ENCODE measurements at regions not wholly inside any gene's neighbourhood (a gene's known extent, or its start where the extent isn't known, plus 50 kb on each side); places are given as distances from the start of the nearest gene placed in this dataset.

- TF ChIP-seq PRDM15 (CRISPR knock-in tag; IDR thresholded peaks at IDR 0.05) (no peak), JUND (IDR thresholded peaks at IDR 0.05; ENCODE audit: low read depth, low read length) (no peak), POLR2AphosphoS2 (IDR thresholded peaks at IDR 0.05; ENCODE audit: low read depth, low read length) (no peak), TCF12 (IDR thresholded peaks at IDR 0.05; ENCODE audit: low read depth, low read length) (no peak), ZNF217 (IDR thresholded peaks at IDR 0.05) (no peak), TARDBP (IDR thresholded peaks at IDR 0.05; ENCODE audit: borderline replicate concordance) (no peak), GATAD2B (conservative IDR thresholded peaks at IDR 0.05; ENCODE audit: low read depth) (peak; percentile 41; the same call in 1 of the 2 replicates), BRCA1 (IDR thresholded peaks at IDR 0.05; ENCODE audit: low read depth, low read length) (no peak), DPF2 (IDR thresholded peaks at IDR 0.05) (peak; percentile 27; the same call in 1 of the 2 replicates), RAD21 (IDR thresholded peaks at IDR 0.05; ENCODE audit: insufficient read depth, low read depth, low read length) (peak; percentile 70), NBN (IDR thresholded peaks at IDR 0.05) (0 out of 2 replicates have a peak, but pooled peaks have one; percentile 28), SREBF1 (IDR thresholded peaks at IDR 0.05; ENCODE audit: low read length) (no peak), CREB1 (IDR thresholded peaks at IDR 0.05; ENCODE audit: low read depth) (no peak)
- TF ChIP-seq, protein P1, sequence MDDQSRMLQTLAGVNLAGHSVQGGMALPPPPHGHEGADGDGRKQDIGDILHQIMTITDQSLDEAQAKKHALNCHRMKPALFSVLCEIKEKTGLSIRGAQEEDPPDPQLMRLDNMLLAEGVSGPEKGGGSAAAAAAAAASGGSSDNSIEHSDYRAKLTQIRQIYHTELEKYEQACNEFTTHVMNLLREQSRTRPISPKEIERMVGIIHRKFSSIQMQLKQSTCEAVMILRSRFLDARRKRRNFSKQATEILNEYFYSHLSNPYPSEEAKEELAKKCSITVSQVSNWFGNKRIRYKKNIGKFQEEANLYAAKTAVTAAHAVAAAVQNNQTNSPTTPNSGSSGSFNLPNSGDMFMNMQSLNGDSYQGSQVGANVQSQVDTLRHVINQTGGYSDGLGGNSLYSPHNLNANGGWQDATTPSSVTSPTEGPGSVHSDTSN (IDR thresholded peaks at IDR 0.05; ENCODE audit: insufficient replicate concordance, low read depth, low read length), result no peak
- TF ChIP-seq, protein P2, sequence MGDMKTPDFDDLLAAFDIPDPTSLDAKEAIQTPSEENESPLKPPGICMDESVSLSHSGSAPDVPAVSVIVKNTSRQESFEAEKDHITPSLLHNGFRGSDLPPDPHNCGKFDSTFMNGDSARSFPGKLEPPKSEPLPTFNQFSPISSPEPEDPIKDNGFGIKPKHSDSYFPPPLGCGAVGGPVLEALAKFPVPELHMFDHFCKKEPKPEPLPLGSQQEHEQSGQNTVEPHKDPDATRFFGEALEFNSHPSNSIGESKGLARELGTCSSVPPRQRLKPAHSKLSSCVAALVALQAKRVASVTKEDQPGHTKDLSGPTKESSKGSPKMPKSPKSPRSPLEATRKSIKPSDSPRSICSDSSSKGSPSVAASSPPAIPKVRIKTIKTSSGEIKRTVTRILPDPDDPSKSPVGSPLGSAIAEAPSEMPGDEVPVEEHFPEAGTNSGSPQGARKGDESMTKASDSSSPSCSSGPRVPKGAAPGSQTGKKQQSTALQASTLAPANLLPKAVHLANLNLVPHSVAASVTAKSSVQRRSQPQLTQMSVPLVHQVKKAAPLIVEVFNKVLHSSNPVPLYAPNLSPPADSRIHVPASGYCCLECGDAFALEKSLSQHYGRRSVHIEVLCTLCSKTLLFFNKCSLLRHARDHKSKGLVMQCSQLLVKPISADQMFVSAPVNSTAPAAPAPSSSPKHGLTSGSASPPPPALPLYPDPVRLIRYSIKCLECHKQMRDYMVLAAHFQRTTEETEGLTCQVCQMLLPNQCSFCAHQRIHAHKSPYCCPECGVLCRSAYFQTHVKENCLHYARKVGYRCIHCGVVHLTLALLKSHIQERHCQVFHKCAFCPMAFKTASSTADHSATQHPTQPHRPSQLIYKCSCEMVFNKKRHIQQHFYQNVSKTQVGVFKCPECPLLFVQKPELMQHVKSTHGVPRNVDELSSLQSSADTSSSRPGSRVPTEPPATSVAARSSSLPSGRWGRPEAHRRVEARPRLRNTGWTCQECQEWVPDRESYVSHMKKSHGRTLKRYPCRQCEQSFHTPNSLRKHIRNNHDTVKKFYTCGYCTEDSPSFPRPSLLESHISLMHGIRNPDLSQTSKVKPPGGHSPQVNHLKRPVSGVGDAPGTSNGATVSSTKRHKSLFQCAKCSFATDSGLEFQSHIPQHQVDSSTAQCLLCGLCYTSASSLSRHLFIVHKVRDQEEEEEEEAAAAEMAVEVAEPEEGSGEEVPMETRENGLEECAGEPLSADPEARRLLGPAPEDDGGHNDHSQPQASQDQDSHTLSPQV (IDR thresholded peaks at IDR 0.05), result 0 out of 2 replicates have a peak, but pooled peaks have one; percentile 44
- TF ChIP-seq, protein P3, sequence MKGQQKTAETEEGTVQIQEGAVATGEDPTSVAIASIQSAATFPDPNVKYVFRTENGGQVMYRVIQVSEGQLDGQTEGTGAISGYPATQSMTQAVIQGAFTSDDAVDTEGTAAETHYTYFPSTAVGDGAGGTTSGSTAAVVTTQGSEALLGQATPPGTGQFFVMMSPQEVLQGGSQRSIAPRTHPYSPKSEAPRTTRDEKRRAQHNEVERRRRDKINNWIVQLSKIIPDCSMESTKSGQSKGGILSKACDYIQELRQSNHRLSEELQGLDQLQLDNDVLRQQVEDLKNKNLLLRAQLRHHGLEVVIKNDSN (IDR thresholded peaks at IDR 0.05; ENCODE audit: borderline replicate concordance, extremely low read length, insufficient read depth, low read depth, low read length), result no peak
- TF ChIP-seq, protein P4, sequence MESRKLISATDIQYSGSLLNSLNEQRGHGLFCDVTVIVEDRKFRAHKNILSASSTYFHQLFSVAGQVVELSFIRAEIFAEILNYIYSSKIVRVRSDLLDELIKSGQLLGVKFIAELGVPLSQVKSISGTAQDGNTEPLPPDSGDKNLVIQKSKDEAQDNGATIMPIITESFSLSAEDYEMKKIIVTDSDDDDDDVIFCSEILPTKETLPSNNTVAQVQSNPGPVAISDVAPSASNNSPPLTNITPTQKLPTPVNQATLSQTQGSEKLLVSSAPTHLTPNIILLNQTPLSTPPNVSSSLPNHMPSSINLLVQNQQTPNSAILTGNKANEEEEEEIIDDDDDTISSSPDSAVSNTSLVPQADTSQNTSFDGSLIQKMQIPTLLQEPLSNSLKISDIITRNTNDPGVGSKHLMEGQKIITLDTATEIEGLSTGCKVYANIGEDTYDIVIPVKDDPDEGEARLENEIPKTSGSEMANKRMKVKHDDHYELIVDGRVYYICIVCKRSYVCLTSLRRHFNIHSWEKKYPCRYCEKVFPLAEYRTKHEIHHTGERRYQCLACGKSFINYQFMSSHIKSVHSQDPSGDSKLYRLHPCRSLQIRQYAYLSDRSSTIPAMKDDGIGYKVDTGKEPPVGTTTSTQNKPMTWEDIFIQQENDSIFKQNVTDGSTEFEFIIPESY (IDR thresholded peaks at IDR 0.05), result no peak; the same call in 1 of the 2 replicates
Observed at GRCh38 chr14:22471545-22472121, 117.4 kb downstream of the DAD1 start (continued).
